H9 (cell line): ENCODE measurements at regions not wholly inside any gene's neighbourhood (a gene's known extent, or its start where the extent isn't known, plus 50 kb on each side); places are given as distances from the start of the nearest gene placed in this dataset.

ENCODE experiments used
- DNase-seq: peaks from one replicate; pipeline ENCODE4 v3.0.0-alpha.2; 2017
- H2AFZ ChIP-seq: one replicate; pipeline ENCODE4 v1.6.1; 2013; ENCODE audit warnings: mild to moderate bottlenecking, low read length, control low read depth, moderate library complexity
- H2AK5ac ChIP-seq: 2 replicates; pipeline ENCODE4 v1.6.1; 2013; ENCODE audit warnings: low read length, control low read depth, mixed read lengths; ENCODE audit not compliant: insufficient read length
- H2BK120ac ChIP-seq: one replicate; pipeline ENCODE4 v1.6.1; 2013; ENCODE audit warnings: low read depth, mild to moderate bottlenecking, low read length, control low read depth, inconsistent platforms; ENCODE audit not compliant: poor library complexity, severe bottlenecking
- H2BK12ac ChIP-seq: 2 replicates; pipeline ENCODE4 v1.6.1; 2013; ENCODE audit warnings: low read length, control low read depth, mixed read lengths, low read depth; ENCODE audit not compliant: insufficient read length
- H2BK15ac ChIP-seq: 2 replicates; pipeline ENCODE4 v1.6.1; 2013; ENCODE audit warnings: low read depth, low read length, control low read depth
- H2BK20ac ChIP-seq: one replicate; pipeline ENCODE4 v1.6.1; 2013; ENCODE audit warnings: low read depth, mild to moderate bottlenecking, low read length, control low read depth, inconsistent platforms; ENCODE audit not compliant: poor library complexity, severe bottlenecking
- H2BK5ac ChIP-seq: 2 replicates; pipeline ENCODE4 v1.6.1; 2013; ENCODE audit warnings: low read length, control low read depth, mixed read lengths; ENCODE audit not compliant: insufficient read length
- H3K14ac ChIP-seq: 2 replicates; pipeline ENCODE4 v1.6.1; 2013; ENCODE audit warnings: low read length, control low read depth; ENCODE audit not compliant: insufficient read depth
- H3K18ac ChIP-seq: 2 replicates; pipeline ENCODE4 v1.6.1; 2013; ENCODE audit warnings: low read depth, mild to moderate bottlenecking, mixed read lengths, low read length, control low read depth; ENCODE audit not compliant: insufficient read length
- H3K23ac ChIP-seq: 2 replicates; pipeline ENCODE4 v1.6.1; 2013; ENCODE audit warnings: low read length, control low read depth, mixed read lengths, low read depth; ENCODE audit not compliant: insufficient read length
- H3K23me2 ChIP-seq: 2 replicates; pipeline ENCODE4 v1.6.1; 2013; ENCODE audit warnings: low read depth, mild to moderate bottlenecking, mixed read lengths, low read length, control low read depth; ENCODE audit not compliant: insufficient read length, poor library complexity, severe bottlenecking
- H3K27ac ChIP-seq: 2 replicates; pipeline ENCODE4 v1.5.1; 2013; ENCODE audit warnings: low read length, control low read depth, mixed read lengths, low read depth; ENCODE audit not compliant: insufficient read length
- H3K27me3 ChIP-seq: 2 replicates; pipeline ENCODE4 v1.6.1; 2013; ENCODE audit warnings: low read length, control low read depth, inconsistent platforms; ENCODE audit not compliant: insufficient read depth
- H3K4ac ChIP-seq: 2 replicates; pipeline ENCODE4 v1.6.1; 2013; ENCODE audit warnings: low read depth, mild to moderate bottlenecking, control low read depth, inconsistent platforms, low read length, moderate library complexity
- H3K4me1 ChIP-seq: 2 replicates; pipeline ENCODE4 v1.6.1; 2013; ENCODE audit warnings: low read length, control low read depth, inconsistent platforms; ENCODE audit not compliant: insufficient read depth
- H3K4me2 ChIP-seq: 2 replicates; pipeline ENCODE4 v1.6.1; 2013; ENCODE audit warnings: low read length, control low read depth, mixed read lengths; ENCODE audit not compliant: insufficient read length, insufficient read depth
- H3K56ac ChIP-seq: 2 replicates; pipeline ENCODE4 v1.6.1; 2013; ENCODE audit warnings: low read depth, mild to moderate bottlenecking, mixed read lengths, low read length, control low read depth; ENCODE audit not compliant: insufficient read length
- H3K79me1 ChIP-seq: 2 replicates; pipeline ENCODE4 v1.6.1; 2013; ENCODE audit warnings: low read depth, mild to moderate bottlenecking, moderate library complexity, low read length, control low read depth, inconsistent platforms; ENCODE audit not compliant: insufficient read depth, poor library complexity, severe bottlenecking
- H3K79me2 ChIP-seq: 2 replicates; pipeline ENCODE4 v1.6.1; 2013; ENCODE audit warnings: low read length, control low read depth, inconsistent platforms; ENCODE audit not compliant: insufficient read depth
- H3K9ac ChIP-seq: 2 replicates; pipeline ENCODE4 v1.6.1; 2013; ENCODE audit warnings: low read length, control low read depth, mixed read lengths; ENCODE audit not compliant: insufficient read length; ENCODE audit errors: extremely low read depth
- H3K9me3 ChIP-seq: one replicate; pipeline ENCODE4 v1.6.1; 2013; ENCODE audit warnings: low read depth, low read length, inconsistent platforms; ENCODE audit not compliant: control insufficient read depth
- H3T11ph ChIP-seq: one replicate; pipeline ENCODE4 v1.6.1; 2013; ENCODE audit warnings: mild to moderate bottlenecking, low read length, control low read depth, inconsistent platforms
- H4K20me1 ChIP-seq: one replicate; pipeline ENCODE4 v1.6.1; 2013; ENCODE audit not compliant: control insufficient read depth, insufficient read length, insufficient read depth
- H4K5ac ChIP-seq: 2 replicates; pipeline ENCODE4 v1.6.1; 2013; ENCODE audit warnings: low read depth, mild to moderate bottlenecking, mixed read lengths, low read length, control low read depth; ENCODE audit not compliant: insufficient read length
- H4K8ac ChIP-seq: replicated peaks from 2 replicates; pipeline ENCODE4 v1.6.1; 2013; ENCODE audit warnings: low read length, control low read depth, mixed read lengths, low read depth; ENCODE audit not compliant: insufficient read length
- H4K91ac ChIP-seq: 2 replicates; pipeline ENCODE4 v1.6.1; 2013; ENCODE audit warnings: low read depth, mild to moderate bottlenecking, moderate library complexity, mixed read lengths, low read length, control low read depth; ENCODE audit not compliant: insufficient read length
- H3K27ac Mint-ChIP-seq, 3 experiments: 2 replicates in 2 of 3; 3 replicates in 1 of 3; pipeline ENCODE4 v1.8.0; 2020 to 2021; ENCODE audit warnings: mixed read lengths in 3 of 3, mild to moderate bottlenecking in 1 of 3, moderate library complexity in 1 of 3
- H3K27me3 Mint-ChIP-seq: 2 replicates; pipeline ENCODE4 v1.8.0; 2021; ENCODE audit warnings: low read depth, mild to moderate bottlenecking, moderate library complexity, mixed read lengths
- H3K36me3 Mint-ChIP-seq, 3 experiments: 2 replicates in 2 of 3; 3 replicates in 1 of 3; pipeline ENCODE4 v1.8.0; 2020 to 2021; ENCODE audit warnings: low read depth in 3 of 3, mixed read lengths in 3 of 3; ENCODE audit not compliant: insufficient read depth in 1 of 3
- H3K4me1 Mint-ChIP-seq, 2 experiments: 2 replicates each; pipeline ENCODE4 v1.8.0; 2020; ENCODE audit warnings: mixed read lengths in 2 of 2
- H3K4me3 Mint-ChIP-seq, 2 experiments: 2 replicates in 1 of 2; 3 replicates in 1 of 2; pipeline ENCODE4 v1.8.0; 2020 to 2021; ENCODE audit warnings: mild to moderate bottlenecking in 2 of 2, mixed read lengths in 2 of 2, moderate library complexity in 1 of 2
- H3K9me3 Mint-ChIP-seq, 2 experiments: 2 replicates in 1 of 2; 3 replicates in 1 of 2; pipeline ENCODE4 v1.8.0; 2020; ENCODE audit warnings: mild to moderate bottlenecking in 2 of 2, mixed read lengths in 2 of 2, moderate library complexity in 1 of 2
- CTCF ChIP-seq: fragments of 200-600 bp; sonication (generic); conservative IDR thresholded peaks from 3 replicates; pipeline ENCODE4 v1.8.0; 2021; ENCODE audit warnings: antibody characterized with exemption, mild to moderate bottlenecking
- WGBS: extraction: QIAGEN DNeasy Blood & Tissue Kit; methylation state at CpG from one replicate; pipeline ENCODE4 v1.1.7; 2013; ENCODE audit warnings: missing lambda C conversion rate, low lambda C conversion rate, mixed read lengths; ENCODE audit not compliant: insufficient read length; ENCODE audit errors: extremely low coverage; 5-methylcytosine and 5-hydroxymethylcytosine counted together

GRCh38 chr12:61574339-61574738, 685.9 kb upstream of the USP15 start:
- no peak overlapping the region for H2BK20ac ChIP-seq

More at GRCh38 chr12:61574339-61574738, 685.9 kb upstream of the USP15 start:
- H3K4ac ChIP-seq = no peak overlapping the region
- DNase-seq = no peak
- H3K14ac ChIP-seq = no peak overlapping the region
- H3K9ac ChIP-seq = no peak overlapping the region
- no peaks in the 10 kb centered on the region for H3K23me2 ChIP-seq
- no peak overlapping the region for H2BK120ac ChIP-seq
- peaks cover 2 to 11% of the 10 kb centered on the region in 2 experiments; a peak in 2 of 4 replicates for H3K4me1 Mint-ChIP-seq
- H4K5ac ChIP-seq = no peak overlapping the region
- H2AFZ ChIP-seq = no peak overlapping the region
- no peaks in the 10 kb centered on the region for H3K27me3 ChIP-seq
- no peak overlapping the region for H3K27ac ChIP-seq
- H3K56ac ChIP-seq = no peak overlapping the region
- no peak for TF ChIP-seq CTCF
- no peak overlapping the region for H3T11ph ChIP-seq
- H3K27me3 Mint-ChIP-seq = no peaks in the 10 kb centered on the region
- no peak overlapping the region for H3K18ac ChIP-seq
- no peak overlapping the region for H3K4me3 Mint-ChIP-seq
- peaks cover 0 to 2% of the 10 kb centered on the region in 2 experiments; a peak in 1 of 5 replicates for H3K9me3 Mint-ChIP-seq
- H2BK15ac ChIP-seq = no peak overlapping the region
- no peaks in the 10 kb centered on the region for H3K4me1 ChIP-seq
- no CpG with 5 or more reads among the region's 3 CpGs for WGBS
- no peak overlapping the region for H3K23ac ChIP-seq
- H4K20me1 ChIP-seq = no peaks in the 10 kb centered on the region
- H3K36me3 Mint-ChIP-seq = no peaks in the 10 kb centered on the region; a peak in 1 of 7 replicates
- H3K79me2 ChIP-seq = no peaks in the 10 kb centered on the region
- no peak overlapping the region for H3K4me2 ChIP-seq
- no peak overlapping the region for H2BK12ac ChIP-seq
- H2AK5ac ChIP-seq = no peak overlapping the region
- no peaks in the 10 kb centered on the region for H3K9me3 ChIP-seq
- no peaks in the 10 kb centered on the region for H3K79me1 ChIP-seq
- no peak overlapping the region for H4K91ac ChIP-seq
- no peak overlapping the region for H2BK5ac ChIP-seq
- peak overlapping the region in 1 of 3 experiments; percentile 81; a peak in 1 of 7 replicates for H3K27ac Mint-ChIP-seq
- no peak overlapping the region for H4K8ac ChIP-seq
